Liver (tissue), 8 donors: ENCODE measurements at regions not wholly inside any gene's neighbourhood (a gene's known extent, or its start where the extent isn't known, plus 50 kb on each side); places are given as distances from the start of the nearest gene placed in this dataset.

Experiments
- DNase-seq: peaks from one replicate; pipeline ENCODE4 v3.0.0-alpha.2; 2017; ENCODE audit warnings: low spot score
- H3K27ac ChIP-seq, 2 donors: one replicate each; pipeline ENCODE4 v1.7.0; 2013; ENCODE audit warnings: inconsistent platforms in 2 of 2, low read length in 2 of 2, control low read depth in 1 of 2, low read depth in 1 of 2, mild to moderate bottlenecking in 1 of 2
- H3K27me3 ChIP-seq, 4 donors: one replicate each; pipeline versions ENCODE4 v1.6.1 to v1.7.0; 2013; ENCODE audit warnings: low read length in 3 of 4, inconsistent platforms in 1 of 4, mild to moderate bottlenecking in 1 of 4, moderate library complexity in 1 of 4; ENCODE audit not compliant: control insufficient read depth in 4 of 4, insufficient read depth in 4 of 4
- H3K36me3 ChIP-seq, 4 donors: one replicate each; pipeline versions ENCODE4 v1.6.1 to v1.7.0; 2013; ENCODE audit warnings: low read length in 3 of 4, mild to moderate bottlenecking in 3 of 4, low read depth in 1 of 4, moderate library complexity in 1 of 4; ENCODE audit not compliant: control insufficient read depth in 4 of 4, insufficient read depth in 3 of 4
- H3K4me1 ChIP-seq, 4 donors: one replicate each; pipeline versions ENCODE4 v1.6.1 to v1.7.0; 2013; ENCODE audit warnings: low read length in 3 of 4, mild to moderate bottlenecking in 3 of 4, moderate library complexity in 1 of 4; ENCODE audit not compliant: control insufficient read depth in 4 of 4, insufficient read depth in 4 of 4
- H3K4me3 ChIP-seq, 3 donors: one replicate each; pipeline versions ENCODE4 v1.6.1 to v1.7.0; 2013; ENCODE audit warnings: low read length in 3 of 3, control low read depth in 1 of 3, low read depth in 1 of 3, mild to moderate bottlenecking in 1 of 3
- H3K9ac ChIP-seq, 2 donors: one replicate each; pipeline ENCODE4 v1.7.0; 2013; ENCODE audit warnings: low read length in 2 of 2, mild to moderate bottlenecking in 2 of 2, moderate library complexity in 2 of 2, control low read depth in 1 of 2, low read depth in 1 of 2
- H3K9me3 ChIP-seq, 4 donors: one replicate each; pipeline versions ENCODE4 v1.6.1 to v1.7.0; 2013; ENCODE audit warnings: low read length in 3 of 4; ENCODE audit not compliant: control insufficient read depth in 4 of 4
- ATF3 ChIP-seq: IDR thresholded peaks from 2 replicates; pipeline ENCODE4 v1.6.1; 2016; ENCODE audit warnings: antibody characterized with exemption
- CTCF ChIP-seq: fragments of 150-350 bp; IDR thresholded peaks from 2 replicates; pipeline ENCODE4 v1.5.1; 2017; ENCODE audit warnings: improper control_type of control experiment, low read depth, low read length; ENCODE audit not compliant: missing input control
- EGR1 ChIP-seq, 2 donors: IDR thresholded peaks; 2 replicates each; pipeline ENCODE4 v1.6.1; 2016 to 2018; ENCODE audit warnings: antibody characterized with exemption in 2 of 2, low read depth in 2 of 2
- FOXA1 ChIP-seq: IDR thresholded peaks from 2 replicates; pipeline ENCODE4 v1.6.1; 2016; ENCODE audit warnings: antibody characterized with exemption
- FOXA2 ChIP-seq: IDR thresholded peaks from 2 replicates; pipeline ENCODE4 v1.6.1; 2016; ENCODE audit warnings: antibody characterized with exemption
- GABPA ChIP-seq, 2 donors: IDR thresholded peaks in 1 of 2; conservative IDR thresholded peaks in 1 of 2; 2 replicates each; pipeline ENCODE4 v1.6.1; 2016; ENCODE audit warnings: antibody characterized with exemption in 2 of 2, mild to moderate bottlenecking in 1 of 2, moderate library complexity in 1 of 2
- HNF4A ChIP-seq, 2 donors: conservative IDR thresholded peaks; 2 replicates each; pipeline ENCODE4 v1.6.1; 2016; ENCODE audit warnings: antibody characterized with exemption in 2 of 2, mild to moderate bottlenecking in 2 of 2
- HNF4G ChIP-seq: IDR thresholded peaks from 2 replicates; pipeline ENCODE4 v1.6.1; 2016; ENCODE audit warnings: antibody characterized with exemption
- JUND ChIP-seq, 2 donors: IDR thresholded peaks; 2 replicates each; pipeline ENCODE4 v1.6.1; 2016; ENCODE audit warnings: antibody characterized with exemption in 2 of 2
- MAX ChIP-seq: IDR thresholded peaks from 2 replicates; pipeline ENCODE4 v1.6.1; 2016; ENCODE audit warnings: antibody characterized with exemption
- NR2F2 ChIP-seq: IDR thresholded peaks from 2 replicates; pipeline ENCODE4 v1.6.1; 2016; ENCODE audit warnings: antibody characterized with exemption
- RAD21 ChIP-seq, 2 donors: IDR thresholded peaks; 2 replicates each; pipeline ENCODE4 v1.6.1; 2016; ENCODE audit warnings: antibody characterized with exemption in 2 of 2, mild to moderate bottlenecking in 2 of 2
- REST ChIP-seq: IDR thresholded peaks from 2 replicates; pipeline ENCODE4 v1.6.1; 2016; ENCODE audit warnings: antibody characterized with exemption, mild to moderate bottlenecking
- SP1 ChIP-seq: IDR thresholded peaks from 2 replicates; pipeline ENCODE4 v1.6.1; 2018; ENCODE audit warnings: antibody characterized with exemption, mild to moderate bottlenecking
- YY1 ChIP-seq: IDR thresholded peaks from 2 replicates; pipeline ENCODE4 v1.6.1; 2016; ENCODE audit warnings: antibody characterized with exemption, mild to moderate bottlenecking
- WGBS: extraction: QIAGEN DNeasy Blood & Tissue Kit; methylation state at CpG from one replicate; pipeline ENCODE4 v1.1.7; 2013; 5-methylcytosine and 5-hydroxymethylcytosine counted together
- donor health status: healthy.
- donor health status: healthy.
- donor health status: healthy.
- donor health status: healthy.
- donor health status: healthy.

GRCh38 chr21:35336534-35336933 is 287.4 kb upstream of the RUNX1 start (continued):
- TF ChIP-seq REST: no peak
- TF ChIP-seq MAX: no peak

GRCh38 chr21:35335951-35336446 is 286.9 kb upstream of the RUNX1 start:
- Histone ChIP-seq H3K36me3 (no peaks in the 10 kb centered on the region), H3K4me1 (no peaks in the 10 kb centered on the region), H3K9me3 (peaks cover 0 to 3% (median 0%) of the 10 kb centered on the region in 4 donors), H3K4me3 (no peak overlapping the region), H3K27ac (no peak overlapping the region), H3K27me3 (peaks cover 0 to 7% (median 4%) of the 10 kb centered on the region in 4 donors), H3K9ac (no peak overlapping the region)
- WGBS: 92% methylated on average over 3 of the region's 3 CpGs
- TF ChIP-seq HNF4G: no peak
- no peak for TF ChIP-seq JUND (IDR thresholded peaks at IDR 0.05)
- no peak for TF ChIP-seq HNF4A (conservative IDR thresholded peaks at IDR 0.05)
- no peak for TF ChIP-seq REST
- TF ChIP-seq NR2F2: no peak
- TF ChIP-seq YY1: no peak
- no peak for DNase-seq

GRCh38 chr21:35333831-35334618 is 284.9 kb upstream of the RUNX1 start:
- peaks cover 0 to 3% (median 0%) of the 10 kb centered on the region in 4 donors for H3K9me3 ChIP-seq
- TF ChIP-seq FOXA2 (no peak), GABPA (IDR thresholded peaks at IDR 0.05 in 1 of 2, conservative IDR thresholded peaks at IDR 0.05 in 1 of 2) (no peak), MAX (no peak), JUND (IDR thresholded peaks at IDR 0.05) (no peak), HNF4G (no peak), SP1 (no peak), ATF3 (no peak), FOXA1 (no peak), EGR1 (IDR thresholded peaks at IDR 0.05; ENCODE audit: low read depth in 2 of 2) (no peak), RAD21 (IDR thresholded peaks at IDR 0.05) (no peak), CTCF (no peak), YY1 (no peak), REST (no peak)

More at GRCh38 chr21:35333831-35334618, 284.9 kb upstream of the RUNX1 start:
- H3K4me1 ChIP-seq: no peaks in the 10 kb centered on the region
- no peak overlapping the region for H3K27ac ChIP-seq
- WGBS: 82% methylated on average over 9 of the region's 9 CpGs
- peaks cover 0 to 7% (median 4%) of the 10 kb centered on the region in 4 donors for H3K27me3 ChIP-seq
- no peaks in the 10 kb centered on the region for H3K36me3 ChIP-seq
- no peak overlapping the region for H3K9ac ChIP-seq
- no peak for DNase-seq
- no peak overlapping the region for H3K4me3 ChIP-seq
